ENCODE measurements at regions not wholly inside any gene's neighbourhood (a gene's known extent, or its start where the extent isn't known, plus 50 kb on each side); places are given as distances from the start of the nearest gene placed in this dataset.

DNA sequence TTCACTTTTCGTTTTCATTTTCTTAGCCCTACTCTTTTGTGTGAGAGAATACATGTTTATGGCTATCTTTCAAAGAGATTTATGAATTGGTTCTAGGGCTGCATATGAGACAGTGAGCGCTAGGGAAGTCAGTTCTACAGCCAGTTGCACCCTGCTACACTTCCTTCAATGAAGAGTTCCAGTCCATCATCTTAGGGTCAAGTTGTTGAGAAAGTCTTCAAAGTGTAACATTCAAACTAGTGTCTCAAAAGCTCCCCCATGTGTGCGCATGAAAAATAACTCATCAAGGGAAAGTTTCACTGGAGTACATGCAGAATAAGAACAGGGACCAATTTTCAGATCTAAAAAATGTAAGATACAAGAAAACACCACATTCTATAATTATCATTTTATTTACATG lies 317.2 kb downstream of the DEPDC1B start (continued):
- TF ChIP-seq, protein P1, sequence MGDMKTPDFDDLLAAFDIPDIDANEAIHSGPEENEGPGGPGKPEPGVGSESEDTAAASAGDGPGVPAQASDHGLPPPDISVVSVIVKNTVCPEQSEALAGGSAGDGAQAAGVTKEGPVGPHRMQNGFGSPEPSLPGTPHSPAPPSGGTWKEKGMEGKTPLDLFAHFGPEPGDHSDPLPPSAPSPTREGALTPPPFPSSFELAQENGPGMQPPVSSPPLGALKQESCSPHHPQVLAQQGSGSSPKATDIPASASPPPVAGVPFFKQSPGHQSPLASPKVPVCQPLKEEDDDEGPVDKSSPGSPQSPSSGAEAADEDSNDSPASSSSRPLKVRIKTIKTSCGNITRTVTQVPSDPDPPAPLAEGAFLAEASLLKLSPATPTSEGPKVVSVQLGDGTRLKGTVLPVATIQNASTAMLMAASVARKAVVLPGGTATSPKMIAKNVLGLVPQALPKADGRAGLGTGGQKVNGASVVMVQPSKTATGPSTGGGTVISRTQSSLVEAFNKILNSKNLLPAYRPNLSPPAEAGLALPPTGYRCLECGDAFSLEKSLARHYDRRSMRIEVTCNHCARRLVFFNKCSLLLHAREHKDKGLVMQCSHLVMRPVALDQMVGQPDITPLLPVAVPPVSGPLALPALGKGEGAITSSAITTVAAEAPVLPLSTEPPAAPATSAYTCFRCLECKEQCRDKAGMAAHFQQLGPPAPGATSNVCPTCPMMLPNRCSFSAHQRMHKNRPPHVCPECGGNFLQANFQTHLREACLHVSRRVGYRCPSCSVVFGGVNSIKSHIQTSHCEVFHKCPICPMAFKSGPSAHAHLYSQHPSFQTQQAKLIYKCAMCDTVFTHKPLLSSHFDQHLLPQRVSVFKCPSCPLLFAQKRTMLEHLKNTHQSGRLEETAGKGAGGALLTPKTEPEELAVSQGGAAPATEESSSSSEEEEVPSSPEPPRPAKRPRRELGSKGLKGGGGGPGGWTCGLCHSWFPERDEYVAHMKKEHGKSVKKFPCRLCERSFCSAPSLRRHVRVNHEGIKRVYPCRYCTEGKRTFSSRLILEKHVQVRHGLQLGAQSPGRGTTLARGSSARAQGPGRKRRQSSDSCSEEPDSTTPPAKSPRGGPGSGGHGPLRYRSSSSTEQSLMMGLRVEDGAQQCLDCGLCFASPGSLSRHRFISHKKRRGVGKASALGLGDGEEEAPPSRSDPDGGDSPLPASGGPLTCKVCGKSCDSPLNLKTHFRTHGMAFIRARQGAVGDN (IDR thresholded peaks at IDR 0.05), result no peak
- TF ChIP-seq SIX5 (IDR thresholded peaks at IDR 0.05; ENCODE audit: low read depth, low read length, severe bottlenecking), result no peak
- TF ChIP-seq SUPT20H (IDR thresholded peaks at IDR 0.05; ENCODE audit: borderline replicate concordance, control insufficient read depth, low read depth, low read length), result no peak
- no peak for TF ChIP-seq POLR2AphosphoS5 (IDR thresholded peaks at IDR 0.05; ENCODE audit: low read length)
- no peak for TF ChIP-seq E4F1 (IDR thresholded peaks at IDR 0.05; ENCODE audit: borderline replicate concordance, partially characterized antibody)
- TF ChIP-seq JUND (IDR thresholded peaks at IDR 0.05; ENCODE audit: low read depth, low read length), result no peak
- TF ChIP-seq FOXM1 (IDR thresholded peaks at IDR 0.05; ENCODE audit: low read depth, low read length), result no peak
- no peak for TF ChIP-seq ZZZ3 (IDR thresholded peaks at IDR 0.05; ENCODE audit: control insufficient read depth, insufficient read length, low read depth)
- no peak for TF ChIP-seq MTA3 (IDR thresholded peaks at IDR 0.05; ENCODE audit: borderline replicate concordance, low read length)
- TF ChIP-seq CBX5 (IDR thresholded peaks at IDR 0.05; ENCODE audit: low read depth), result no peak
- TF ChIP-seq CBX3 (IDR thresholded peaks at IDR 0.05; ENCODE audit: borderline replicate concordance, low read depth), result no peak
- no peak for TF ChIP-seq CREM (IDR thresholded peaks at IDR 0.05; ENCODE audit: low read depth)
- no peak for TF ChIP-seq YY1 (IDR thresholded peaks at IDR 0.05; ENCODE audit: low read depth, low read length)
- no peak for TF ChIP-seq KDM1A (IDR thresholded peaks at IDR 0.05; ENCODE audit: borderline replicate concordance)
- no peak for TF ChIP-seq SP1 (IDR thresholded peaks at IDR 0.05; ENCODE audit: low read depth, low read length)
- no peak for TF ChIP-seq HDGF (IDR thresholded peaks at IDR 0.05)
- TF ChIP-seq BCLAF1 (IDR thresholded peaks at IDR 0.05), result no peak
- TF ChIP-seq GABPA (IDR thresholded peaks at IDR 0.05; ENCODE audit: low read depth), result no peak
- TF ChIP-seq ZNF592 (IDR thresholded peaks at IDR 0.05), result no peak
